ENCODE measurements at regions not wholly inside any gene's neighbourhood (a gene's known extent, or its start where the extent isn't known, plus 50 kb on each side); places are given as distances from the start of the nearest gene placed in this dataset.

GRCh38 chr3:104887069-104887468, 479.6 kb upstream of the ALCAM start:
- no peaks in the 10 kb centered on the region for H3K36me3 ChIP-seq
- H3K4me3 ChIP-seq, result no peak overlapping the region
- H3K27me3 ChIP-seq, result no peaks in the 10 kb centered on the region
- intact Hi-C loops (cut with DNase I; ENCODE audit: low total_unique reads), result no loop called here
- no peak overlapping the region for H3K27ac ChIP-seq
- DNase-seq, result no peak
- H3K9me3 ChIP-seq, result no peaks in the 10 kb centered on the region
- H3K4me1 ChIP-seq, result no peaks in the 10 kb centered on the region
- no peak for TF ChIP-seq POLR2A (IDR thresholded peaks at IDR 0.05)
- no peak for TF ChIP-seq CTCF (IDR thresholded peaks at IDR 0.05)

GRCh38 chr3:104887619-104888018, 479.1 kb upstream of the ALCAM start:
- TF ChIP-seq POLR2A (IDR thresholded peaks at IDR 0.05) (no peak), CTCF (IDR thresholded peaks at IDR 0.05) (no peak)
- Histone ChIP-seq H3K27ac (no peak overlapping the region), H3K4me1 (no peaks in the 10 kb centered on the region), H3K36me3 (no peaks in the 10 kb centered on the region), H3K9me3 (no peaks in the 10 kb centered on the region), H3K27me3 (no peaks in the 10 kb centered on the region), H3K4me3 (no peak overlapping the region)
- intact Hi-C loops (cut with DNase I; ENCODE audit: low total_unique reads), result no loop called here
- DNase-seq, result no peak

- no peak for TF ChIP-seq POLR2A (IDR thresholded peaks at IDR 0.05)
- no peak for TF ChIP-seq CTCF (IDR thresholded peaks at IDR 0.05)
- Histone ChIP-seq H3K4me3 (no peak overlapping the region), H3K36me3 (no peaks in the 10 kb centered on the region), H3K27ac (no peak overlapping the region), H3K27me3 (no peaks in the 10 kb centered on the region), H3K9me3 (no peaks in the 10 kb centered on the region), H3K4me1 (no peaks in the 10 kb centered on the region)
- intact Hi-C loops (cut with DNase I; ENCODE audit: low total_unique reads), result no loop called here
- DNase-seq, result no peak
Observed at GRCh38 chr3:104892044-104892443, 474.7 kb upstream of the ALCAM start.

GRCh38 chr3:104896624-104897023, 470.1 kb upstream of the ALCAM start:
- intact Hi-C loops (cut with DNase I; ENCODE audit: low total_unique reads), result no loop called here
- Histone ChIP-seq H3K36me3 (no peaks in the 10 kb centered on the region), H3K27me3 (no peaks in the 10 kb centered on the region), H3K9me3 (no peaks in the 10 kb centered on the region), H3K27ac (no peak overlapping the region), H3K4me1 (no peaks in the 10 kb centered on the region), H3K4me3 (no peak overlapping the region)
- TF ChIP-seq POLR2A (IDR thresholded peaks at IDR 0.05) (no peak), CTCF (IDR thresholded peaks at IDR 0.05) (no peak)
- DNase-seq, result no peak

GRCh38 chr3:104901396-104901795, 465.3 kb upstream of the ALCAM start:
- Histone ChIP-seq H3K36me3 (no peaks in the 10 kb centered on the region), H3K4me1 (no peaks in the 10 kb centered on the region), H3K27ac (no peak overlapping the region), H3K27me3 (no peaks in the 10 kb centered on the region), H3K4me3 (no peak overlapping the region), H3K9me3 (no peaks in the 10 kb centered on the region)
- no peak for DNase-seq
- intact Hi-C loops (cut with DNase I; ENCODE audit: low total_unique reads), result no loop called here
- TF ChIP-seq CTCF (IDR thresholded peaks at IDR 0.05) (no peak), POLR2A (IDR thresholded peaks at IDR 0.05) (no peak)
